ENCODE measurements at regions not wholly inside any gene's neighbourhood (a gene's known extent, or its start where the extent isn't known, plus 50 kb on each side); places are given as distances from the start of the nearest gene placed in this dataset.

- TF ChIP-seq, protein P1, sequence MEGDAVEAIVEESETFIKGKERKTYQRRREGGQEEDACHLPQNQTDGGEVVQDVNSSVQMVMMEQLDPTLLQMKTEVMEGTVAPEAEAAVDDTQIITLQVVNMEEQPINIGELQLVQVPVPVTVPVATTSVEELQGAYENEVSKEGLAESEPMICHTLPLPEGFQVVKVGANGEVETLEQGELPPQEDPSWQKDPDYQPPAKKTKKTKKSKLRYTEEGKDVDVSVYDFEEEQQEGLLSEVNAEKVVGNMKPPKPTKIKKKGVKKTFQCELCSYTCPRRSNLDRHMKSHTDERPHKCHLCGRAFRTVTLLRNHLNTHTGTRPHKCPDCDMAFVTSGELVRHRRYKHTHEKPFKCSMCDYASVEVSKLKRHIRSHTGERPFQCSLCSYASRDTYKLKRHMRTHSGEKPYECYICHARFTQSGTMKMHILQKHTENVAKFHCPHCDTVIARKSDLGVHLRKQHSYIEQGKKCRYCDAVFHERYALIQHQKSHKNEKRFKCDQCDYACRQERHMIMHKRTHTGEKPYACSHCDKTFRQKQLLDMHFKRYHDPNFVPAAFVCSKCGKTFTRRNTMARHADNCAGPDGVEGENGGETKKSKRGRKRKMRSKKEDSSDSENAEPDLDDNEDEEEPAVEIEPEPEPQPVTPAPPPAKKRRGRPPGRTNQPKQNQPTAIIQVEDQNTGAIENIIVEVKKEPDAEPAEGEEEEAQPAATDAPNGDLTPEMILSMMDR (IDR thresholded peaks at IDR 0.05), result no peak
- TF ChIP-seq POLR2AphosphoS5 (IDR thresholded peaks at IDR 0.05; ENCODE audit: insufficient read depth in 1 of 2, low read depth in 1 of 2), result no peak
Observed at GRCh38 chr4:171718665-171719064, 94.5 kb upstream of the GALNTL6 start.
